Keratinocyte (primary cell): ENCODE measurements at regions not wholly inside any gene's neighbourhood (a gene's known extent, or its start where the extent isn't known, plus 50 kb on each side); places are given as distances from the start of the nearest gene placed in this dataset.

ENCODE experiments used
- CTCF ChIP-seq, 3 experiments: IDR thresholded peaks in 1 of 3; conservative IDR thresholded peaks in 1 of 3; optimal IDR thresholded peaks in 1 of 3; 2 replicates in 2 of 3; 3 replicates in 1 of 3; pipeline versions ENCODE3 to v1.5.1; 2011; ENCODE audit warnings: low read length in 3 of 3, mild to moderate bottlenecking in 3 of 3, moderate library complexity in 2 of 3, control low read depth in 1 of 3, inconsistent platforms in 1 of 3; ENCODE audit not compliant: insufficient read depth in 2 of 3; ENCODE audit errors: extremely low read depth in 1 of 3
- EZH2 ChIP-seq: IDR thresholded peaks from one replicate; pipeline ENCODE4 v1.6.1; 2012; ENCODE audit warnings: inconsistent platforms, mild to moderate bottlenecking, low read length, moderate library complexity

DNA sequence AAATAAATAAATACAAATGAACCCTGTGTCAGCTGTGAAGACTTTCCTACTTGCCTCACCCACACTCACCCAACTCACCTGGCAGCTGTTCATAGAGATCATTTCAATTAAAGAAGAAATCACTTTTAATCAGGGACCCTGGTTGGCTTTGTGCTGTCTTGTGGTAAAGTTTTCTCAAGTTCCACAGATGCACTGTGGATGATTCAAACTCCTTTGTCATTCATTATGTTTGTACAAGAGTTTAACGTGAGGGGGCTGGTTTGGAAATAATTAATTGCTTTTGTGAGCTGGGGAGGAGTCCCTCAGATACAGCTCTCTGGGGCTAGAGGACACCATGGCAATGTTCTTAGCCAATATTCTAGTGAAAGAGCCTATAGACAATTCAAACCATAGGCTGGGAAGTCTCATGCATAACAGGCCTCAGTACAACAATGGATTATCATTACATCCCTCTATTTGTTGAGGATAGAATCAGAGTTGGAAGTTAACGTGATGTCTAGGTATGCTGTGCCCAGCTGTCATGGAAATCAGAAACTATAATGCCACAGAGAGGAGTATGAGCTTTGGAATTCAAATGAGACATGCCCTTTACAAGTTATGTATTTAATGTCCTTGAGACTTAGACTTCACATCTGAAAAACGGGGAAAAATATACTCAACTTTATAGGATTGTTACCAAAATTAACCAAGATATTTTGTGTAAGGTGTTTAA lies 698.5 kb downstream of the KCNA4 start:
- no peak for TF ChIP-seq CTCF (optimal IDR thresholded peaks at IDR 0.05 in 1 of 3, IDR thresholded peaks at IDR 0.05 in 1 of 3, conservative IDR thresholded peaks at IDR 0.05 in 1 of 3; ENCODE audit: extremely low read depth in 1 of 3, insufficient read depth in 2 of 3, low read length in 3 of 3)
- no peak for TF ChIP-seq EZH2
